ENCODE measurements at regions not wholly inside any gene's neighbourhood (a gene's known extent, or its start where the extent isn't known, plus 50 kb on each side); places are given as distances from the start of the nearest gene placed in this dataset. TPM values are rescaled to one million over a fixed set of nuclear protein-coding genes. Genes with fewer than 3 reads are reported as not detected.

GRCh38 chr10:107215681-107216080 lies 51.2 kb upstream of the SORCS1 start:
- H3K9me3 ChIP-seq (ENCODE audit: control insufficient read depth in 4 of 4, low read length in 3 of 4): no peaks in the 10 kb centered on the region

More at GRCh38 chr10:107215681-107216080, 51.2 kb upstream of the SORCS1 start:
- H3K27me3 ChIP-seq (ENCODE audit: control insufficient read depth in 4 of 4, insufficient read depth in 4 of 4, low read length in 3 of 4): peaks cover 0 to 7% (median 0%) of the 10 kb centered on the region in 4 donors
- no peaks in the 10 kb centered on the region for H3K4me1 ChIP-seq (ENCODE audit: control insufficient read depth in 4 of 4, insufficient read depth in 4 of 4, low read length in 3 of 4)
- H3K4me3 ChIP-seq (ENCODE audit: low read depth in 1 of 3, low read length in 3 of 3): no peak overlapping the region
- no peak for TF ChIP-seq CTCF (IDR thresholded peaks at IDR 0.05; ENCODE audit: low read depth, low read length, missing input control)
- TF ChIP-seq MAX (IDR thresholded peaks at IDR 0.05): no peak
- TF ChIP-seq HNF4G (IDR thresholded peaks at IDR 0.05): no peak
- no peak for TF ChIP-seq HNF4A (conservative IDR thresholded peaks at IDR 0.05)
- no peak for TF ChIP-seq RXRA (IDR thresholded peaks at IDR 0.05)
- TF ChIP-seq NR2F2 (IDR thresholded peaks at IDR 0.05): no peak
- no peak for TF ChIP-seq ZBTB33 (IDR thresholded peaks at IDR 0.05)
- no peak for TF ChIP-seq RAD21 (IDR thresholded peaks at IDR 0.05)
- TF ChIP-seq EGR1 (IDR thresholded peaks at IDR 0.05; ENCODE audit: low read depth in 2 of 2): no peak
- TF ChIP-seq TAF1 (conservative IDR thresholded peaks at IDR 0.05): no peak
- TF ChIP-seq JUND (IDR thresholded peaks at IDR 0.05): no peak
- no peak for TF ChIP-seq SP1 (IDR thresholded peaks at IDR 0.05)
- no peak for TF ChIP-seq ATF3 (IDR thresholded peaks at IDR 0.05)
- no peak for TF ChIP-seq FOXA1 (IDR thresholded peaks at IDR 0.05)
- TF ChIP-seq GABPA (IDR thresholded peaks at IDR 0.05 in 1 of 2, conservative IDR thresholded peaks at IDR 0.05 in 1 of 2): no peak
- no peak for TF ChIP-seq FOXA2 (IDR thresholded peaks at IDR 0.05)
- TF ChIP-seq YY1 (IDR thresholded peaks at IDR 0.05): no peak
- TF ChIP-seq REST (IDR thresholded peaks at IDR 0.05): no peak
- DNase-seq (ENCODE audit: low spot score): no peak
- H3K36me3 ChIP-seq (ENCODE audit: control insufficient read depth in 4 of 4, insufficient read depth in 3 of 4, low read depth in 1 of 4, low read length in 3 of 4): no peaks in the 10 kb centered on the region
- no peak overlapping the region for H3K9ac ChIP-seq (ENCODE audit: low read depth in 1 of 2, low read length in 2 of 2)
- no peak overlapping the region for H3K27ac ChIP-seq (ENCODE audit: low read depth in 1 of 2, low read length in 2 of 2)
- 53% methylated on average over 1 of the region's 1 CpG for WGBS

Small RNA genes lying in the stretch of these regions (small RNA-seq; reads per million reads assigned to genes)
- not detected for gene AL390123.1
- not detected for gene RNA5SP326
- 0.40 reads per million, percentile 44 among the genes with 10 or more reads in this experiment for gene RNU5B-6P
- not detected for gene RNU6-839P

All from liver (tissue), 9 donors.